RWPE1 (cell line): ENCODE measurements at regions not wholly inside any gene's neighbourhood (a gene's known extent, or its start where the extent isn't known, plus 50 kb on each side); places are given as distances from the start of the nearest gene placed in this dataset.

Source experiments
- CTCF ChIA-PET: fragments of 350-600 bp; sonication (Branson Sonifier 250); formaldehyde crosslinking; extraction: SDS; loops from one replicate; lab custom pipeline; 2021; lab: Yijun Ruan, JAX
- POLR2A ChIA-PET: fragments of 400-600 bp; formaldehyde crosslinking; extraction: SDS; loops from one replicate; lab custom pipeline; 2020; ENCODE audit warnings: antibody characterized with exemption; ENCODE audit not compliant: low non-redundant PET; lab: Yijun Ruan, JAX
- DNase-seq: peaks from one replicate; pipeline ENCODE4 v3.0.0; 2012; ENCODE audit warnings: low spot score
- H3K27ac ChIP-seq: fragments of 450-650 bp; 2 replicates; pipeline ENCODE4 v1.5.1; 2017
- TF ChIP-seq, protein P1 (sequence below): fragments of 450-650 bp; conservative IDR thresholded peaks from 2 replicates; pipeline ENCODE4 v1.5.1; 2017; ENCODE audit warnings: low read depth, mild to moderate bottlenecking

GRCh38 chr5:60517850-60518249 lies 182.1 kb downstream of the DEPDC1B start:
- H3K27ac ChIP-seq = no peak overlapping the region
- DNase-seq = no peak
- TF ChIP-seq, protein P1, sequence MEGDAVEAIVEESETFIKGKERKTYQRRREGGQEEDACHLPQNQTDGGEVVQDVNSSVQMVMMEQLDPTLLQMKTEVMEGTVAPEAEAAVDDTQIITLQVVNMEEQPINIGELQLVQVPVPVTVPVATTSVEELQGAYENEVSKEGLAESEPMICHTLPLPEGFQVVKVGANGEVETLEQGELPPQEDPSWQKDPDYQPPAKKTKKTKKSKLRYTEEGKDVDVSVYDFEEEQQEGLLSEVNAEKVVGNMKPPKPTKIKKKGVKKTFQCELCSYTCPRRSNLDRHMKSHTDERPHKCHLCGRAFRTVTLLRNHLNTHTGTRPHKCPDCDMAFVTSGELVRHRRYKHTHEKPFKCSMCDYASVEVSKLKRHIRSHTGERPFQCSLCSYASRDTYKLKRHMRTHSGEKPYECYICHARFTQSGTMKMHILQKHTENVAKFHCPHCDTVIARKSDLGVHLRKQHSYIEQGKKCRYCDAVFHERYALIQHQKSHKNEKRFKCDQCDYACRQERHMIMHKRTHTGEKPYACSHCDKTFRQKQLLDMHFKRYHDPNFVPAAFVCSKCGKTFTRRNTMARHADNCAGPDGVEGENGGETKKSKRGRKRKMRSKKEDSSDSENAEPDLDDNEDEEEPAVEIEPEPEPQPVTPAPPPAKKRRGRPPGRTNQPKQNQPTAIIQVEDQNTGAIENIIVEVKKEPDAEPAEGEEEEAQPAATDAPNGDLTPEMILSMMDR = no peak
- POLR2A ChIA-PET = interaction anchor here (0.6 kb wide), 1 partner anchor 76 kb away, joined by 10 read pairs; no protein-coding TSS in a partner anchor
- CTCF ChIA-PET = no interaction called here

DNA sequence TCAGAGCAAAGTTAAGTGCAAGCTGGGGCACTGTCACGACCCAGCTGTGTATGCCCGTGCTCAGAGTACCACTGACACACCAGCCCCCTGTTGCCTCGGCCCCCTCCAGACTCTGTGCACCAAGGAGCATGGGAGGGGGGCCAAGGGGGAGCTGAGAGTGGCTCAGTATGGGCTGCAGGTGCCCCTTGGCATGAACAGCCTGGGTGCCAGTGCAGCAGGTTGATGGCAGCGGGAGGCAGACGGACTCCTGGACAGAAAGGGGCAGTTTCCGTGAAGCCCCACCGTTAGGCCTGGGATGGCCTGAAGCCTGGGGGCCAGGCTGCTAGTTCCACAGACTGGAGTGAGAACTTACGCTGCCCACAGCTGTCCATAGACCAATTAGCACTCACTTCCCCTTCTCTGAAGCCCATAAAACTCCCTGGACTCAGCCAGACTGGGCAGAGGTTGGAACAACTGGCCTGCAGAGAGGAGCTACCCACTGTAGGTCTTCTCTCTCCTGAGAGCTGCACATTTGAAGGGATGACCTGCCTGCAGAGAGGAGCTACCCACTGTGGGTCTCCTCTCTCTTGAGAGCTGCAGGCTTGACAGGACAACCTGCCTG lies 182.8 kb downstream of the DEPDC1B start:
- no peak overlapping the region for H3K27ac ChIP-seq
- CTCF ChIA-PET = no interaction called here
- POLR2A ChIA-PET = no interaction called here
- TF ChIP-seq, protein P1 = no peak
- no peak for DNase-seq

DNA sequence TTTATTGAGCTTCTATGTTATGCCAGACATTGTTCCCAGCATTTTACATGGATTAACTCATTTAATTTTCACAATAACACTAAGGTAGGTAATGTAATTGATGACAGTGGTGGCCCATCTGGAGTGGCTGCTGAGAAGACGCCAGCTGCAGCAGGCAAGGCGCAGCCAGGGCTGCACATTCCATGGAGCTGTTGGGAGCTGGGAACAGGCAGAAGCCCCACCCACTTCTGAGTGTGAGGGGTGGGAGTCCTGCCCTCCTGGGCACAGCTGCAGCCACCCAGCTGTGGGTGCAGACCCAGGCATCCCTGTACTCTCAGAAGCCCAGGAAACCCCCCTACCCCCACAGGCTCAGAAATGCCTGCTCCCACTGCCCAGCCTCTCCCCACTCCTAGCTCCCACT lies 183.3 kb downstream of the DEPDC1B start:
- DNase-seq = no peak
- no peak overlapping the region for H3K27ac ChIP-seq
- CTCF ChIA-PET = no interaction called here
- POLR2A ChIA-PET = no interaction called here
- TF ChIP-seq, protein P1 = no peak

- no peak overlapping the region for H3K27ac ChIP-seq
- POLR2A ChIA-PET = no interaction called here
- no peak for DNase-seq
- TF ChIP-seq, protein P1 = no peak
- CTCF ChIA-PET = no interaction called here
Observed at GRCh38 chr5:60514152-60514551, 185.8 kb downstream of the DEPDC1B start.

- DNase-seq = no peak
- POLR2A ChIA-PET = no interaction called here
- TF ChIP-seq, protein P1 = no peak
Observed at GRCh38 chr5:60512117-60512516, 187.8 kb downstream of the DEPDC1B start.

GRCh38 chr5:60510663-60511062 lies 189.3 kb downstream of the DEPDC1B start:
- TF ChIP-seq, protein P1 = no peak
- ChIA-PET POLR2A (no interaction called here), CTCF (interaction anchor here (0.5 kb wide), 1 partner anchor 444 kb away, joined by 3 read pairs; no protein-coding TSS in a partner anchor)
- no peak for DNase-seq
- H3K27ac ChIP-seq = no peak overlapping the region

More at GRCh38 chr5:60512117-60512516, 187.8 kb downstream of the DEPDC1B start:
- no peak overlapping the region for H3K27ac ChIP-seq
- CTCF ChIA-PET = interaction anchor here (0.6 to 0.8 kb wide), 2 partner anchors 42 to 47 kb away, joined by 3 read pairs; no protein-coding TSS in a partner anchor
